H1 (cell line): ENCODE measurements at regions not wholly inside any gene's neighbourhood (a gene's known extent, or its start where the extent isn't known, plus 50 kb on each side); places are given as distances from the start of the nearest gene placed in this dataset.

Experiments
- CTCF ChIA-PET: fragments of 300-600 bp; sonication (Branson Sonifier 250); formaldehyde crosslinking; loops from one replicate; lab custom pipeline; 2021; ENCODE audit not compliant: partially characterized antibody; lab: Charles Lee
- POLR2A ChIA-PET: fragments of 300-600 bp; sonication (Branson Sonifier 250); formaldehyde crosslinking; loops from one replicate; lab custom pipeline; 2021; ENCODE audit warnings: inconsistent platforms; ENCODE audit not compliant: partially characterized antibody; lab: Charles Lee
- DNase-seq, 2 experiments: peaks; one replicate each; pipeline versions ENCODE4 v3.0.0 to v3.0.0-alpha.2; 2010 to 2022; ENCODE audit warnings: low spot score in 2 of 2, low read depth in 1 of 2, mixed read lengths in 1 of 2
- FAIRE-seq: peaks from 2 replicates; lab custom pipeline; 2011; peaks lifted over from hg19 to GRCh38; lab: Jason Lieb, UNC
- H2AFZ ChIP-seq: 2 replicates; pipeline ENCODE4 v1.8.1; 2012; ENCODE audit warnings: low read length, inconsistent platforms
- H2AK5ac ChIP-seq: 2 replicates; pipeline ENCODE4 v1.6.1; 2013; ENCODE audit warnings: low read depth, low read length
- H2BK120ac ChIP-seq: replicated peaks from 2 replicates; pipeline ENCODE3; 2013; ENCODE audit warnings: low read depth, low read length, inconsistent platforms
- H2BK12ac ChIP-seq: 2 replicates; pipeline ENCODE4 v1.6.1; 2013; ENCODE audit warnings: low read depth, low read length
- H2BK15ac ChIP-seq: 2 replicates; pipeline ENCODE4 v1.6.1; 2013; ENCODE audit warnings: low read length
- H2BK20ac ChIP-seq: 2 replicates; pipeline ENCODE4 v1.6.1; 2013; ENCODE audit warnings: low read length
- H2BK5ac ChIP-seq: 2 replicates; pipeline ENCODE4 v1.6.1; 2013; ENCODE audit warnings: low read depth, low read length
- H3K14ac ChIP-seq: 2 replicates; pipeline ENCODE4 v1.6.1; 2013; ENCODE audit warnings: inconsistent platforms; ENCODE audit not compliant: insufficient read length
- H3K18ac ChIP-seq: 2 replicates; pipeline ENCODE4 v1.6.1; 2013; ENCODE audit warnings: low read length; ENCODE audit errors: extremely low read depth
- H3K23ac ChIP-seq: 2 replicates; pipeline ENCODE4 v1.6.1; 2013; ENCODE audit warnings: inconsistent platforms; ENCODE audit not compliant: insufficient read length
- H3K23me2 ChIP-seq: 2 replicates; pipeline ENCODE4 v1.6.1; 2013; ENCODE audit warnings: low read depth, low read length
- H3K27ac ChIP-seq: 2 replicates; pipeline ENCODE4 v1.6.1; 2011; ENCODE audit warnings: low read depth, low read length, inconsistent platforms
- H3K27me3 ChIP-seq, 4 experiments: replicated peaks in 1 of 4; 1 replicate in 1 of 4; 2 replicates in 3 of 4; pipeline versions ENCODE4 v1.6.1 to v1.8.1; 2011 to 2013; ENCODE audit warnings: low read length in 3 of 4, mild to moderate bottlenecking in 3 of 4, inconsistent platforms in 2 of 4, mixed read lengths in 2 of 4, moderate library complexity in 1 of 4; ENCODE audit not compliant: control insufficient read depth in 3 of 4, insufficient read depth in 3 of 4; ENCODE audit errors: extremely low read depth in 1 of 4
- H3K36me3 ChIP-seq, 4 experiments: 2 replicates each; pipeline versions ENCODE4 v1.6.1 to v1.8.1; 2011 to 2013; ENCODE audit warnings: mild to moderate bottlenecking in 4 of 4, low read length in 3 of 4, moderate library complexity in 2 of 4, control low read depth in 1 of 4, inconsistent platforms in 1 of 4; ENCODE audit not compliant: insufficient read depth in 4 of 4, control insufficient read depth in 2 of 4
- H3K4ac ChIP-seq: replicated peaks from 2 replicates; pipeline ENCODE3; 2013; ENCODE audit warnings: low read length, low read depth, mixed read lengths, inconsistent platforms; ENCODE audit not compliant: insufficient read length
- H3K4me1 ChIP-seq, 4 experiments: replicated peaks in 1 of 4; 1 replicate in 1 of 4; 2 replicates in 3 of 4; pipeline versions ENCODE4 v1.6.1 to v1.8.1; 2011 to 2013; ENCODE audit warnings: low read length in 3 of 4, inconsistent platforms in 2 of 4, mixed read lengths in 1 of 4; ENCODE audit not compliant: insufficient read depth in 4 of 4, control insufficient read depth in 3 of 4
- H3K4me2 ChIP-seq, 2 experiments: 2 replicates each; pipeline versions ENCODE4 v1.6.1 to v1.8.1; 2011 to 2013; ENCODE audit warnings: low read depth in 2 of 2, low read length in 2 of 2, control low read depth in 1 of 2, inconsistent platforms in 1 of 2, mild to moderate bottlenecking in 1 of 2; ENCODE audit not compliant: insufficient read depth in 1 of 2
- H3K4me3 ChIP-seq, 4 experiments: fragments of 200-600, 300-600 bp in 1 of 4; sonication (generic), shearing (Covaris generic), sonication (Bioruptor Twin) in 1 of 4; 2 replicates each; pipeline versions ENCODE4 v1.5.1 to v1.8.1; 2011 to 2016; ENCODE audit warnings: low read length in 4 of 4, low read depth in 3 of 4, control low read depth in 2 of 4, inconsistent platforms in 2 of 4, mild to moderate bottlenecking in 2 of 4, mixed read lengths in 1 of 4, moderate library complexity in 1 of 4; ENCODE audit not compliant: insufficient read depth in 2 of 4; ENCODE audit errors: extremely low read depth in 1 of 4
- H3K56ac ChIP-seq: replicated peaks from 2 replicates; pipeline ENCODE3; 2013; ENCODE audit warnings: low read depth, mild to moderate bottlenecking, mixed read lengths, low read length, inconsistent platforms; ENCODE audit not compliant: insufficient read length
- H3K79me1 ChIP-seq: 2 replicates; pipeline ENCODE4 v1.6.1; 2013; ENCODE audit warnings: low read depth, low read length, control low read depth
- H3K79me2 ChIP-seq, 2 experiments: 2 replicates each; pipeline versions ENCODE4 v1.6.1 to v1.8.1; 2012 to 2013; ENCODE audit warnings: low read length in 2 of 2, mild to moderate bottlenecking in 2 of 2, inconsistent platforms in 1 of 2; ENCODE audit not compliant: insufficient read depth in 2 of 2, control insufficient read depth in 1 of 2
- H3K9ac ChIP-seq, 4 experiments: replicated peaks in 1 of 4; 1 replicate in 1 of 4; 2 replicates in 3 of 4; pipeline versions ENCODE4 v1.6.1 to v1.8.1; 2011 to 2013; ENCODE audit warnings: low read depth in 3 of 4, low read length in 3 of 4, control low read depth in 2 of 4, mild to moderate bottlenecking in 2 of 4, moderate library complexity in 2 of 4, inconsistent platforms in 1 of 4; ENCODE audit errors: extremely low read depth in 1 of 4
- H3K9me3 ChIP-seq, 2 experiments: 2 replicates each; pipeline versions ENCODE4 v1.6.1 to v1.8.1; 2012 to 2013; ENCODE audit warnings: mild to moderate bottlenecking in 2 of 2, moderate library complexity in 2 of 2, control low read depth in 1 of 2, inconsistent platforms in 1 of 2, low read depth in 1 of 2, low read length in 1 of 2, mixed read lengths in 1 of 2; ENCODE audit not compliant: insufficient read depth in 2 of 2
- H4K20me1 ChIP-seq, 2 experiments: replicated peaks in 1 of 2; 2 replicates each; pipeline versions ENCODE3 to v1.8.1; 2011 to 2013; ENCODE audit warnings: inconsistent platforms in 2 of 2, low read length in 2 of 2, mild to moderate bottlenecking in 1 of 2; ENCODE audit not compliant: insufficient read depth in 2 of 2, control insufficient read depth in 1 of 2
- H4K5ac ChIP-seq: 2 replicates; pipeline ENCODE4 v1.6.1; 2013; ENCODE audit warnings: low read length, low read depth, mixed read lengths, inconsistent platforms; ENCODE audit not compliant: insufficient read length
- H4K8ac ChIP-seq: 2 replicates; pipeline ENCODE4 v1.8.0; 2013; ENCODE audit warnings: mild to moderate bottlenecking, moderate library complexity, low read length, inconsistent platforms; ENCODE audit not compliant: insufficient read depth; ENCODE audit errors: extremely low read depth
- H4K91ac ChIP-seq: replicated peaks from 2 replicates; pipeline ENCODE3; 2013; ENCODE audit warnings: low read length, mixed read lengths, inconsistent platforms; ENCODE audit not compliant: insufficient read length
- SAP30 ChIP-seq: fragments of 300-600 bp; sonication (generic); IDR thresholded peaks from 2 replicates; pipeline ENCODE4 v1.7.1; 2012; ENCODE audit warnings: low read length, moderate library complexity, mild to moderate bottlenecking, inconsistent platforms; ENCODE audit not compliant: insufficient read depth, insufficient replicate concordance
- SP2 ChIP-seq: IDR thresholded peaks from 2 replicates; pipeline ENCODE4 v1.6.1; 2012; ENCODE audit warnings: mild to moderate bottlenecking, low read length, inconsistent platforms
- WGBS, 2 experiments: shearing (Covaris generic) in 1 of 2; methylation state at CpG; one replicate each; pipeline versions ENCODE4 v1.1.6 to v1.1.7; 2013 to 2015; ENCODE audit warnings: low lambda C conversion rate in 2 of 2, mixed read lengths in 2 of 2, inconsistent platforms in 1 of 2, low coverage in 1 of 2, missing lambda C conversion rate in 1 of 2; ENCODE audit not compliant: insufficient replicate concordance in 2 of 2, insufficient coverage in 1 of 2, insufficient read length in 1 of 2; ENCODE audit errors: extremely low coverage in 1 of 2, missing lambda C conversion rate in 1 of 2; 5-methylcytosine and 5-hydroxymethylcytosine counted together

DNA sequence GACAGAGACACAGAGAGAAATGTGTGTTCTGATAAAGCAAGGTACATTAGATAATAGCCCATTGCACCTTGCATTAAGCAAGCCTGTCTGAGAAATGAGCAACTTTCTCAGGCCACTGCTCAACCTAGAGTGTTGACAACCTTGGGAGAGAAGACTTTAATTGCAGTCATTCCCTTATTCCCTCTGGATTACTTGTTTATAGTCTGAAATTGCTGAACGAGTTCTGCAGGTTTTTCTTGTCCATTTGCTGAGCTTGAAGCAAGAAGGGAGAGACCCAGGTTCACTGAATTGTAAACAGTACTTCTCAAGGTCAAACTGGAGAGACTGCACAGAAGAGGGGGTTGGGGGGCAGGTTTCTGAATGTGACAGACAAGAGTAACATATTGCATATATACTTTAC lies 159.4 kb upstream of the PLEKHG7 start:
- Histone ChIP-seq H4K91ac (no peak overlapping the region), H3K36me3 (no peaks in the 10 kb centered on the region), H3K4me2 (no peak overlapping the region), H2BK20ac (no peak overlapping the region), H4K8ac (no peak overlapping the region), H4K20me1 (no peaks in the 10 kb centered on the region), H3K27me3 (no peaks in the 10 kb centered on the region), H3K27ac (no peak overlapping the region), H2AFZ (no peak overlapping the region), H3K14ac (no peak overlapping the region), H3K23ac (no peak overlapping the region), H3K4ac (no peak overlapping the region), H3K4me3 (no peak overlapping the region), H3K9me3 (no peaks in the 10 kb centered on the region), H3K79me2 (no peaks in the 10 kb centered on the region), H3K9ac (no peak overlapping the region), H3K18ac (no peak overlapping the region), H2BK15ac (no peak overlapping the region), H2BK5ac (no peak overlapping the region), H2AK5ac (no peak overlapping the region), H3K4me1 (peaks cover 0 to 6% (median 3%) of the 10 kb centered on the region in 4 experiments; a peak in 4 of 7 replicates), H2BK12ac (no peak overlapping the region), H3K56ac (no peak overlapping the region), H2BK120ac (no peak overlapping the region), H4K5ac (no peak overlapping the region), H3K23me2 (no peaks in the 10 kb centered on the region), H3K79me1 (no peaks in the 10 kb centered on the region)
- no peak for TF ChIP-seq SAP30
- no peak for TF ChIP-seq SP2
- WGBS, 2 experiments, result 89% methylated on average over 1 of the region's 1 CpG; no CpG with 5 or more reads in 1 of the 2 experiments
- CTCF ChIA-PET, result no interaction called here
- POLR2A ChIA-PET, result no interaction called here
- FAIRE-seq (no peak), DNase-seq (no peak)
